OCI-LY7 (cell line): ENCODE measurements at regions not wholly inside any gene's neighbourhood (a gene's known extent, or its start where the extent isn't known, plus 50 kb on each side); places are given as distances from the start of the nearest gene placed in this dataset.

Experiments
- BruUV-seq: library from RNA; stranded (reverse); fragments of 400-500 nt; replicated peaks from 2 replicates; lab custom pipeline; 2021; lab: Mats Ljungman, UMichigan
- CTCF ChIA-PET: fragments of 300-600 bp; sonication (Branson Sonifier 250); formaldehyde crosslinking; loops from one replicate; lab custom pipeline; 2022; ENCODE audit warnings: antibody characterized with exemption; ENCODE audit not compliant: unreplicated experiment; lab: Charles Lee
- POLR2A ChIA-PET: fragments of 300-600 bp; sonication (Branson Sonifier 250); formaldehyde crosslinking; loops from one replicate; lab custom pipeline; 2022; ENCODE audit warnings: antibody characterized with exemption; lab: Charles Lee
- DNase-seq: peaks from one replicate; pipeline ENCODE4 v3.0.0-alpha.2; 2015; ENCODE audit warnings: low spot score
- H2AFZ ChIP-seq: fragments of 200-600 bp; sonication (generic), shearing (Covaris generic); 2 replicates; pipeline ENCODE4 v1.6.1; 2014; ENCODE audit warnings: mild to moderate bottlenecking, antibody characterized with exemption, low read length, moderate library complexity
- H3K27ac ChIP-seq: fragments of 200-600 bp; sonication (generic); 2 replicates; pipeline ENCODE4 v1.5.1; 2014; ENCODE audit warnings: mixed run types, low read depth, mild to moderate bottlenecking, moderate library complexity, low read length, inconsistent platforms; ENCODE audit not compliant: poor library complexity, severe bottlenecking
- H3K36me3 ChIP-seq: fragments of 200-600 bp; sonication (generic); 2 replicates; pipeline ENCODE4 v1.6.1; 2014; ENCODE audit warnings: mild to moderate bottlenecking, antibody characterized with exemption, low read length, moderate library complexity, mixed read lengths; ENCODE audit not compliant: insufficient read depth
- H3K4me1 ChIP-seq: fragments of 200-600 bp; sonication (generic); 2 replicates; pipeline ENCODE4 v1.5.1; 2014; ENCODE audit warnings: mild to moderate bottlenecking, low read length; ENCODE audit not compliant: insufficient read depth, poor library complexity, severe bottlenecking
- H3K4me2 ChIP-seq: fragments of 200-600 bp; sonication (generic); 2 replicates; pipeline ENCODE4 v1.6.1; 2014; ENCODE audit warnings: mild to moderate bottlenecking, low read length
- H3K4me3 ChIP-seq: fragments of 200-600 bp; sonication (generic); 2 replicates; pipeline ENCODE4 v1.5.1; 2014; ENCODE audit warnings: mild to moderate bottlenecking, low read depth, low read length; ENCODE audit not compliant: poor library complexity, severe bottlenecking
- H3K79me2 ChIP-seq: fragments of 200-600 bp; sonication (generic); 2 replicates; pipeline ENCODE4 v1.6.1; 2016; ENCODE audit warnings: low read depth, mild to moderate bottlenecking, low read length, moderate library complexity, mixed read lengths; ENCODE audit not compliant: insufficient read depth
- H3K9me2 ChIP-seq: fragments of 200-600 bp; sonication (generic); 2 replicates; pipeline ENCODE4 v1.6.1; 2016; ENCODE audit warnings: mild to moderate bottlenecking, low read length, mixed read lengths; ENCODE audit not compliant: insufficient read depth
- H3K9me3 ChIP-seq: fragments of 200-600 bp; sonication (generic); 2 replicates; pipeline ENCODE4 v1.6.1; 2014; ENCODE audit warnings: mild to moderate bottlenecking, mixed run types, low read length, mixed read lengths
- H4K20me1 ChIP-seq: fragments of 200-600 bp; sonication (generic); 2 replicates; pipeline ENCODE4 v1.6.1; 2014; ENCODE audit warnings: mild to moderate bottlenecking, antibody characterized with exemption, low read length, moderate library complexity, mixed read lengths; ENCODE audit not compliant: insufficient read depth
- CTCF ChIP-seq: fragments of 200-600 bp; sonication (generic); conservative IDR thresholded peaks from 2 replicates; pipeline ENCODE4 v1.5.1; 2014; ENCODE audit warnings: mild to moderate bottlenecking, antibody characterized with exemption, low read length, moderate library complexity, mixed read lengths
- EZH2phosphoT487 ChIP-seq: fragments of 200-600 bp; sonication (generic); IDR thresholded peaks from 2 replicates; pipeline ENCODE4 v1.6.1; 2018; ENCODE audit warnings: low read depth, borderline replicate concordance, mild to moderate bottlenecking, mixed run types, antibody characterized with exemption, low read length, moderate library complexity, mixed read lengths
- intact Hi-C: fragments of 100-400 bp; cut with micrococcal nuclease; formaldehyde crosslinking; loops from one replicate; pipeline ENCODE4 v1.10.0; 2022; ENCODE audit not compliant: unreplicated experiment

GRCh38 chr10:129032372-129033313 is 434.4 kb upstream of the MGMT start:
- BruUV-seq = no TSS peak
- Histone ChIP-seq H3K27ac (no peak overlapping the region), H3K9me2 (no peaks in the 10 kb centered on the region), H2AFZ (no peak overlapping the region), H4K20me1 (no peaks in the 10 kb centered on the region), H3K4me3 (no peak overlapping the region), H3K4me2 (no peak overlapping the region), H3K79me2 (no peaks in the 10 kb centered on the region), H3K9me3 (no peaks in the 10 kb centered on the region), H3K36me3 (no peaks in the 10 kb centered on the region), H3K4me1 (no peaks in the 10 kb centered on the region)
- ChIA-PET POLR2A (interaction anchor here (0.6 kb wide), 1 partner anchor 1979 kb away, joined by 3 read pairs; no protein-coding TSS in a partner anchor), CTCF (no interaction called here)
- no peak for DNase-seq
- intact Hi-C loops = no loop called here
- TF ChIP-seq CTCF (no peak), EZH2phosphoT487 (no peak)

- H3K79me2 ChIP-seq = no peaks in the 10 kb centered on the region
- intact Hi-C loops = no loop called here
- no peaks in the 10 kb centered on the region for H4K20me1 ChIP-seq
- no peaks in the 10 kb centered on the region for H3K9me2 ChIP-seq
- H3K27ac ChIP-seq = no peak overlapping the region
- no peak overlapping the region for H3K4me3 ChIP-seq
- no peak overlapping the region for H3K4me2 ChIP-seq
- BruUV-seq = no TSS peak
- no peaks in the 10 kb centered on the region for H3K36me3 ChIP-seq
- no peaks in the 10 kb centered on the region for H3K9me3 ChIP-seq
- POLR2A ChIA-PET = interaction anchor here (0.6 kb wide), 1 partner anchor 1978 kb away, joined by 3 read pairs; no protein-coding TSS in a partner anchor
- no peaks in the 10 kb centered on the region for H3K4me1 ChIP-seq
- DNase-seq = no peak
- H2AFZ ChIP-seq = no peak overlapping the region
- TF ChIP-seq CTCF = no peak
- TF ChIP-seq EZH2phosphoT487 = no peak
- CTCF ChIA-PET = no interaction called here
Observed at GRCh38 chr10:129033340-129033739, 433.7 kb upstream of the MGMT start.

GRCh38 chr10:129033790-129034272 is 433.2 kb upstream of the MGMT start:
- CTCF ChIA-PET = no interaction called here
- H3K36me3 ChIP-seq = no peaks in the 10 kb centered on the region
- no peak overlapping the region for H3K27ac ChIP-seq
- no peaks in the 10 kb centered on the region for H3K9me2 ChIP-seq
- DNase-seq = no peak
- POLR2A ChIA-PET = interaction anchor here (0.6 to 1.0 kb wide), 2 partner anchors 9 to 637 kb away, joined by 3 to 4 read pairs; no protein-coding TSS in a partner anchor
- H2AFZ ChIP-seq = no peak overlapping the region
- no peak overlapping the region for H3K4me2 ChIP-seq
- intact Hi-C loops = no loop called here
- H3K9me3 ChIP-seq = no peaks in the 10 kb centered on the region
- no peak for TF ChIP-seq CTCF
- no peak for TF ChIP-seq EZH2phosphoT487
- H3K79me2 ChIP-seq = no peaks in the 10 kb centered on the region
- H3K4me3 ChIP-seq = no peak overlapping the region
- no TSS peak for BruUV-seq
- no peaks in the 10 kb centered on the region for H4K20me1 ChIP-seq
- no peaks in the 10 kb centered on the region for H3K4me1 ChIP-seq
